Endothelial cell (in vitro differentiated cells): ENCODE measurements at regions not wholly inside any gene's neighbourhood (a gene's known extent, or its start where the extent isn't known, plus 50 kb on each side); places are given as distances from the start of the nearest gene placed in this dataset.

ENCODE experiments used
- DNase-seq: peaks from one replicate; pipeline ENCODE4 v3.0.0; 2021; ENCODE audit warnings: low spot score
- H3K27ac Mint-ChIP-seq: one replicate; pipeline ENCODE4 v1.8.0; 2021; ENCODE audit warnings: mixed read lengths, inconsistent platforms; ENCODE audit not compliant: unreplicated experiment
- H3K27me3 Mint-ChIP-seq: one replicate; pipeline ENCODE4 v1.8.0; 2021; ENCODE audit warnings: mild to moderate bottlenecking, moderate library complexity, mixed read lengths, inconsistent platforms; ENCODE audit not compliant: unreplicated experiment
- H3K36me3 Mint-ChIP-seq: one replicate; pipeline ENCODE4 v1.8.0; 2021; ENCODE audit warnings: mild to moderate bottlenecking, low read depth, mixed read lengths, inconsistent platforms; ENCODE audit not compliant: unreplicated experiment
- H3K4me1 Mint-ChIP-seq: one replicate; pipeline ENCODE4 v1.8.0; 2021; ENCODE audit warnings: mild to moderate bottlenecking, mixed read lengths, inconsistent platforms; ENCODE audit not compliant: unreplicated experiment
- H3K4me3 Mint-ChIP-seq: one replicate; pipeline ENCODE4 v1.8.0; 2021; ENCODE audit warnings: mild to moderate bottlenecking, mixed read lengths, inconsistent platforms; ENCODE audit not compliant: unreplicated experiment
- H3K9me3 Mint-ChIP-seq: one replicate; pipeline ENCODE4 v1.8.0; 2021; ENCODE audit warnings: mixed read lengths, inconsistent platforms; ENCODE audit not compliant: unreplicated experiment
- TF ChIP-seq, protein P1 (sequence below): fragments of 200-600 bp; sonication (generic); IDR thresholded peaks from one replicate; pipeline ENCODE4 v1.5.0; 2021; ENCODE audit warnings: antibody characterized with exemption; ENCODE audit not compliant: unreplicated experiment

DNA sequence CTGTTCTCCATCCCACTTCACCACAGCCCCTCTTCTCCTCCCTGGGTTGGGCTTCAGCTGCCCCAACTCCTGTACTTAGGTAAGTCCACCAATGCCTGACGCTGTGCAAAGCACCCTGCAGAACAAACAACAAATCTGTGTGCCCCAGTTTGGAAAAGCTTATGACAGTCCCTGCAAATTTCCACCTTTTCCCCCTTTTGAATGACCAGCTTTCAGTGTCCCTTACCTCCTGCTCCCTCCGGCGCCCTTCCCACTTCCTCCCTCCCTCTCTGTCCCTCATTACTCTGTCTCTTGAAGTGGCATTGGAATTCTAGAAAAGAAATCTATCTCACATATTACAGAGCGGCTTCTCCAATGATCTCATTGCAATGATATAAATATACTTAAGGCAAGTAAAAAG is 352.9 kb upstream of the B3GAT1 start:
- H3K27me3 Mint-ChIP-seq, result peaks cover 2% of the 10 kb centered on the region
- TF ChIP-seq, protein P1, sequence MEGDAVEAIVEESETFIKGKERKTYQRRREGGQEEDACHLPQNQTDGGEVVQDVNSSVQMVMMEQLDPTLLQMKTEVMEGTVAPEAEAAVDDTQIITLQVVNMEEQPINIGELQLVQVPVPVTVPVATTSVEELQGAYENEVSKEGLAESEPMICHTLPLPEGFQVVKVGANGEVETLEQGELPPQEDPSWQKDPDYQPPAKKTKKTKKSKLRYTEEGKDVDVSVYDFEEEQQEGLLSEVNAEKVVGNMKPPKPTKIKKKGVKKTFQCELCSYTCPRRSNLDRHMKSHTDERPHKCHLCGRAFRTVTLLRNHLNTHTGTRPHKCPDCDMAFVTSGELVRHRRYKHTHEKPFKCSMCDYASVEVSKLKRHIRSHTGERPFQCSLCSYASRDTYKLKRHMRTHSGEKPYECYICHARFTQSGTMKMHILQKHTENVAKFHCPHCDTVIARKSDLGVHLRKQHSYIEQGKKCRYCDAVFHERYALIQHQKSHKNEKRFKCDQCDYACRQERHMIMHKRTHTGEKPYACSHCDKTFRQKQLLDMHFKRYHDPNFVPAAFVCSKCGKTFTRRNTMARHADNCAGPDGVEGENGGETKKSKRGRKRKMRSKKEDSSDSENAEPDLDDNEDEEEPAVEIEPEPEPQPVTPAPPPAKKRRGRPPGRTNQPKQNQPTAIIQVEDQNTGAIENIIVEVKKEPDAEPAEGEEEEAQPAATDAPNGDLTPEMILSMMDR, result no peak
- no peak overlapping the region for H3K27ac Mint-ChIP-seq
- DNase-seq, result no peak
- H3K36me3 Mint-ChIP-seq, result peaks cover 8% of the 10 kb centered on the region
- H3K9me3 Mint-ChIP-seq, result no peaks in the 10 kb centered on the region
- no peaks in the 10 kb centered on the region for H3K4me1 Mint-ChIP-seq
- H3K4me3 Mint-ChIP-seq, result no peak overlapping the region

DNA sequence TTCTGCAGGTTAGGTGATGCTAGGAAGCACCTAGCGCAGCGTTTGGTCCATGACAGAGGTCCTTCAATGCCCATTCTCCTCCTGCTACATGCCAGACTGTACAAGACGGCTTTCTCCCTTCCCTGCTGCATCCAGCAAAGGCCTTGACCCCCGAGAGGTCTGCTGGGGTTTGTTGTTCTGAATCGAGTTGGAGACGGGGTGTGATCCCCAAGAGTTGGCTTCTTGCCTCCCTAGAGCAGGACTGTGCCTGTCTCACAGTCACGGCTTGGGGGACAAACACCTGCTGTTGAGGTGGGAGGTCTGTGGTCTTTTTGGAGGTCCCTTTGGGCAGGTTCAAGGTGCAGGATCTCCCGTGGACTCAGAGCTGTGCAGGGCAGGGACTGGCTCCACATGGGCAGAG is 352.3 kb upstream of the B3GAT1 start:
- TF ChIP-seq, protein P1, result no peak
- Mint-ChIP-seq H3K9me3 (no peaks in the 10 kb centered on the region), H3K4me3 (no peak overlapping the region), H3K27me3 (peaks cover 2% of the 10 kb centered on the region), H3K4me1 (no peaks in the 10 kb centered on the region), H3K27ac (no peak overlapping the region), H3K36me3 (peaks cover 8% of the 10 kb centered on the region)
- no peak for DNase-seq

DNA sequence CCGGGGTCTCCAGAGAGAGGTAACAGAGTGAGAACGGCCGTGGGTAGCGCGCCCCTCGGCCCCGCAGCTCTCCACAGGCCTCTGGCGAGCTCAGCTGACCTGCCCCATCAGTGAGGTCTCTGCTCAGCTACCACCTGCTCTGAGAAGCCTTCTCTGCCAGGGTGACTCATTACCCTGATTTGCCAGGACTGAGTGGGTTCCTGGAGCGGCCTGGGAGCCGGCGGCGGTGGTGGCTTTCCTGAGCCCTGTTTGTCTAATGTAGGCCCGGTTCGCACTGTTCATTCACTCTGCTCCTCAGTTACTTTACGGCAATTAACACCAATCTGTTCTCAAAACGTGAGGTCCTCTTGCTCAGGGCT is 351.0 kb upstream of the B3GAT1 start:
- TF ChIP-seq, protein P1, result no peak
- no peak for DNase-seq

DNA sequence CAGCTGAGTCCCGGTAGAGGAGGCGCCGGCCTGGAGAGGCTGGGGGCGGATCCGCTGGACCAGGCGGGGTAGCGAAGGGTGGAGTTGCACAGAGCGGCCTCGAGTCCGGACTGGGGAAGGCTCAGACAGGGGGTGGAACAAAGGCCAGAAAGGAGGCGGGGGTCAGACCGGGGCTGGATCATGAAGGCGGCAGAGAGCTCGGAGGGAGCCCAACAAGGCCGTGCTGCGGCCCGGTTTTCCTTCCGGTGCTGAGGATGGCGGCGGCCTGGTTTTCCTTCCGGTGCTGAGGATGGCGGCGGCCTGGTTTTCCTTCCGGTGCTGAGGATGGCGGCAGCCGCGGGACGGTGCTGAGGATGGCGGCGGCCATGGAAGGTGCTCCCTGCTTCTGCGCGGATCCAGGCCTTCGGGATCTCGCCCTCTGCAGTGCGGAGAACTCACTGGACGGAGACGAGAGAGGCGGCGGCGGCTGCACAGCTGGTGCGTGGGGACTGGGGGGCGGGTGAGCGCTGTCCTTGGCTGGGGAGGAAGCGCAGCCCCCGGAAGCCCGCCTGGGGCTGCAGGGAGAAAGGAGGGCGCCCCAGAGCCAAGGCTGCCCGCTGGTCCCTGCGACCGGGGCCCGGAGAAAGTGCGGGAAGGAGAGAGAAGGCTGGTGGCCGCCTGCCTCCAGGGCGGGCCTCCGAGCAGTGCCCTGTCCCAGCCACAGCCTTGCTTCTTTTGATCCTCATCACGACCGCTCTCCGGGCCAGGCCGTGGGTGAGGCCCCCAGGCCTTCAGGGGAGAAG is 350.4 kb upstream of the B3GAT1 start:
- H3K27me3 Mint-ChIP-seq, result peaks cover 2% of the 10 kb centered on the region

More for the DNA sequence above, 351.0 kb upstream of the B3GAT1 start:
- Mint-ChIP-seq H3K27ac (no peak overlapping the region), H3K9me3 (no peaks in the 10 kb centered on the region), H3K4me3 (peak overlapping the region; percentile 24), H3K4me1 (no peaks in the 10 kb centered on the region), H3K27me3 (peaks cover 2% of the 10 kb centered on the region), H3K36me3 (peaks cover 8% of the 10 kb centered on the region)

GRCh38 chr11:134761926-134762247 is 349.8 kb upstream of the B3GAT1 start:
- Mint-ChIP-seq H3K36me3 (peaks cover 8% of the 10 kb centered on the region), H3K9me3 (no peaks in the 10 kb centered on the region), H3K27me3 (peaks cover 2% of the 10 kb centered on the region), H3K4me1 (no peaks in the 10 kb centered on the region), H3K4me3 (no peak overlapping the region), H3K27ac (no peak overlapping the region)
- no peak for DNase-seq
- TF ChIP-seq, protein P1, result no peak

More for the DNA sequence above, 350.4 kb upstream of the B3GAT1 start:
- no peak overlapping the region for H3K27ac Mint-ChIP-seq
- H3K4me1 Mint-ChIP-seq, result no peaks in the 10 kb centered on the region
- TF ChIP-seq, protein P1, result no peak
- peak overlapping the region; percentile 21 for H3K4me3 Mint-ChIP-seq
- peaks cover 8% of the 10 kb centered on the region for H3K36me3 Mint-ChIP-seq
- H3K9me3 Mint-ChIP-seq, result no peaks in the 10 kb centered on the region
- DNase-seq, result peak; percentile 15
